ENCODE measurements at regions not wholly inside any gene's neighbourhood (a gene's known extent, or its start where the extent isn't known, plus 50 kb on each side); places are given as distances from the start of the nearest gene placed in this dataset.

GRCh38 chr3:177356113-177356512 is 158.8 kb upstream of the TBL1XR1 start:
- TF ChIP-seq MYC (IDR thresholded peaks at IDR 0.05; ENCODE audit: low read depth, low read length) (no peak), CTCF (IDR thresholded peaks at IDR 0.05; ENCODE audit: low read depth, low read length) (no peak), MAX (IDR thresholded peaks at IDR 0.05; ENCODE audit: low read depth, low read length) (no peak), POLR2A (IDR thresholded peaks at IDR 0.05; ENCODE audit: extremely low read depth, insufficient read length) (no peak)
- DNase-seq (ENCODE audit: low read depth): no peak
- H3K4me3 ChIP-seq (ENCODE audit: low read depth, low read length): no peak overlapping the region

- H3K4me3 ChIP-seq (ENCODE audit: low read depth, low read length): no peak overlapping the region
- TF ChIP-seq POLR2A (IDR thresholded peaks at IDR 0.05; ENCODE audit: extremely low read depth, insufficient read length): no peak
- TF ChIP-seq MYC (IDR thresholded peaks at IDR 0.05; ENCODE audit: low read depth, low read length): no peak
- no peak for TF ChIP-seq MAX (IDR thresholded peaks at IDR 0.05; ENCODE audit: low read depth, low read length)
- no peak for TF ChIP-seq CTCF (IDR thresholded peaks at IDR 0.05; ENCODE audit: low read depth, low read length)
- no peak for DNase-seq (ENCODE audit: low read depth)
Measured at GRCh38 chr3:177356952-177357351, 159.7 kb upstream of the TBL1XR1 start.

- TF ChIP-seq POLR2A (IDR thresholded peaks at IDR 0.05; ENCODE audit: extremely low read depth, insufficient read length): no peak
- TF ChIP-seq CTCF (IDR thresholded peaks at IDR 0.05; ENCODE audit: low read depth, low read length): no peak
- no peak for TF ChIP-seq MAX (IDR thresholded peaks at IDR 0.05; ENCODE audit: low read depth, low read length)
- TF ChIP-seq MYC (IDR thresholded peaks at IDR 0.05; ENCODE audit: low read depth, low read length): no peak
- peak; percentile 86 for DNase-seq (ENCODE audit: low read depth)
- peak overlapping the region; percentile 64 for H3K4me3 ChIP-seq (ENCODE audit: low read depth, low read length)
Measured at GRCh38 chr3:177357352-177358090, 160.2 kb upstream of the TBL1XR1 start.

- DNase-seq (ENCODE audit: low read depth): peak; percentile 95
Measured at GRCh38 chr3:177358091-177358976, 161.1 kb upstream of the TBL1XR1 start.

More at GRCh38 chr3:177358091-177358976, 161.1 kb upstream of the TBL1XR1 start:
- peak overlapping the region; percentile 64 for H3K4me3 ChIP-seq (ENCODE audit: low read depth, low read length)
- TF ChIP-seq MYC (IDR thresholded peaks at IDR 0.05; ENCODE audit: low read depth, low read length) (peak; percentile 37), MAX (IDR thresholded peaks at IDR 0.05; ENCODE audit: low read depth, low read length) (0 out of 2 replicates have a peak, but pooled peaks have one; percentile 16), CTCF (IDR thresholded peaks at IDR 0.05; ENCODE audit: low read depth, low read length) (no peak), POLR2A (IDR thresholded peaks at IDR 0.05; ENCODE audit: extremely low read depth, insufficient read length) (peak; percentile 32)
